Adrenal gland (tissue), 9 donors: ENCODE measurements at regions not wholly inside any gene's neighbourhood (a gene's known extent, or its start where the extent isn't known, plus 50 kb on each side); places are given as distances from the start of the nearest gene placed in this dataset.

Experiments used
- DNase-seq, 7 donors: peaks; one replicate each; pipeline ENCODE4 v3.0.0-alpha.2; 2019 to 2020
- H3K27ac ChIP-seq, 5 donors: fragments of 200-600 bp; sonication (generic) in 4 of 5; 1 replicate in 3 of 5; 2 replicates in 2 of 5; pipeline versions ENCODE4 v1.5.1 to v1.8.0; 2016 to 2020; ENCODE audit warnings: mild to moderate bottlenecking in 1 of 5
- H3K27me3 ChIP-seq: fragments of 200-600 bp; 2 replicates; pipeline ENCODE4 v1.8.0; 2021
- H3K36me3 ChIP-seq, 2 donors: fragments of 200-600 bp; replicated peaks in 1 of 2; 1 replicate in 1 of 2; 2 replicates in 1 of 2; pipeline versions ENCODE4 v1.5.1 to v1.8.0; 2018 to 2022
- H3K4me1 ChIP-seq, 2 donors: fragments of 200-600 bp; replicated peaks in 1 of 2; 1 replicate in 1 of 2; 2 replicates in 1 of 2; pipeline versions ENCODE4 v1.5.1 to v1.8.0; 2018 to 2021
- H3K4me3 ChIP-seq, 4 donors: fragments of 200-600 bp; sonication (generic) in 3 of 4; one replicate each; pipeline ENCODE4 v1.5.1; 2016 to 2018
- H3K9me3 ChIP-seq, 3 donors: fragments of 200-600 bp; sonication (generic) in 1 of 3; replicated peaks in 1 of 3; 1 replicate in 2 of 3; 2 replicates in 1 of 3; pipeline versions ENCODE4 v1.5.1 to v1.8.0; 2016 to 2021
- POLR2A ChIP-seq, 2 donors: fragments of 450-650 bp; IDR thresholded peaks; one replicate each; pipeline ENCODE4 v1.6.1; 2017; ENCODE audit warnings: antibody characterized with exemption in 2 of 2, mild to moderate bottlenecking in 2 of 2, moderate library complexity in 1 of 2
- WGBS, 4 donors: extraction: QIAGEN DNeasy Blood & Tissue Kit in 2 of 4; methylation state at CpG; one replicate each; pipeline versions ENCODE4 v1.1.5 to v1.1.7; 2013 to 2017; 5-methylcytosine and 5-hydroxymethylcytosine counted together
- intact Hi-C, 2 donors: fragments of 100-400 bp; cut with DNase I; formaldehyde crosslinking; loops; one replicate each; pipeline versions ENCODE4 v1.14.1 to v1.15.0; 2022 to 2023
- TF ChIP-seq, protein P1 (sequence below), 6 experiments: fragments of 450-650 bp in 4 of 6; fragments of 200-600 bp in 2 of 6; sonication (generic) in 1 of 6; IDR thresholded peaks; 1 replicate in 5 of 6; 2 replicates in 1 of 6; pipeline versions ENCODE4 v1.5.1 to v1.8.0; 2016 to 2021; ENCODE audit warnings: antibody characterized with exemption in 6 of 6, mild to moderate bottlenecking in 2 of 6, moderate library complexity in 1 of 6
- donor health status: healthy with polysubstance abuse.
- donor health status: Bipolar disorder and iron deficiency.
- donor health status: DM: yes; HTN: yes; CAD: no.
- donor health status: DM: no; HTN: no; CAD: no.
- donor health status: DM: no; HTN: no; CAD: no.

DNA sequence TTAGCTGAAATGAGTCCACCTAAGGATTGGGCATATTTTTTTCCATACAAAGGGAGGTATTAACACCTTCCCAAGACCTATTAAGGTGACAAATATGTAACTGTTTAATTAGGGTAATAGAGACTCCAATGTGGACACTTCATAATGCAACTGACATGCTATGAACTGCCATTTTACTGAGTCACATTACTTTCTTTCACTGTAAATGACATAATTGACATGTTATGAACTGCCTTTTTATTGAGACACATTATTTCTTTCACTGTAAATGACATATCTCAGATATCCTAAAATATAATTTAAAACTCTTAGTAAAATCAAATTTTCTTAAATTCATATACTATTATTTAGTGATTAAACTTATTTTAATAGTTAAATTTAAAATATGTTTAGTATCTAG is 528.8 kb upstream of the PCDH15 start:
- TF ChIP-seq, protein P1, sequence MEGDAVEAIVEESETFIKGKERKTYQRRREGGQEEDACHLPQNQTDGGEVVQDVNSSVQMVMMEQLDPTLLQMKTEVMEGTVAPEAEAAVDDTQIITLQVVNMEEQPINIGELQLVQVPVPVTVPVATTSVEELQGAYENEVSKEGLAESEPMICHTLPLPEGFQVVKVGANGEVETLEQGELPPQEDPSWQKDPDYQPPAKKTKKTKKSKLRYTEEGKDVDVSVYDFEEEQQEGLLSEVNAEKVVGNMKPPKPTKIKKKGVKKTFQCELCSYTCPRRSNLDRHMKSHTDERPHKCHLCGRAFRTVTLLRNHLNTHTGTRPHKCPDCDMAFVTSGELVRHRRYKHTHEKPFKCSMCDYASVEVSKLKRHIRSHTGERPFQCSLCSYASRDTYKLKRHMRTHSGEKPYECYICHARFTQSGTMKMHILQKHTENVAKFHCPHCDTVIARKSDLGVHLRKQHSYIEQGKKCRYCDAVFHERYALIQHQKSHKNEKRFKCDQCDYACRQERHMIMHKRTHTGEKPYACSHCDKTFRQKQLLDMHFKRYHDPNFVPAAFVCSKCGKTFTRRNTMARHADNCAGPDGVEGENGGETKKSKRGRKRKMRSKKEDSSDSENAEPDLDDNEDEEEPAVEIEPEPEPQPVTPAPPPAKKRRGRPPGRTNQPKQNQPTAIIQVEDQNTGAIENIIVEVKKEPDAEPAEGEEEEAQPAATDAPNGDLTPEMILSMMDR (IDR thresholded peaks at IDR 0.05), result no peak
- no peak for TF ChIP-seq POLR2A (IDR thresholded peaks at IDR 0.05)
- Histone ChIP-seq H3K4me3 (no peak overlapping the region), H3K9me3 (no peaks in the 10 kb centered on the region), H3K4me1 (peaks cover 5 to 12% of the 10 kb centered on the region in 2 donors), H3K27ac (no peak overlapping the region), H3K36me3 (no peaks in the 10 kb centered on the region), H3K27me3 (no peaks in the 10 kb centered on the region)
- intact Hi-C loops, result no loop called here
- no peak for DNase-seq

DNA sequence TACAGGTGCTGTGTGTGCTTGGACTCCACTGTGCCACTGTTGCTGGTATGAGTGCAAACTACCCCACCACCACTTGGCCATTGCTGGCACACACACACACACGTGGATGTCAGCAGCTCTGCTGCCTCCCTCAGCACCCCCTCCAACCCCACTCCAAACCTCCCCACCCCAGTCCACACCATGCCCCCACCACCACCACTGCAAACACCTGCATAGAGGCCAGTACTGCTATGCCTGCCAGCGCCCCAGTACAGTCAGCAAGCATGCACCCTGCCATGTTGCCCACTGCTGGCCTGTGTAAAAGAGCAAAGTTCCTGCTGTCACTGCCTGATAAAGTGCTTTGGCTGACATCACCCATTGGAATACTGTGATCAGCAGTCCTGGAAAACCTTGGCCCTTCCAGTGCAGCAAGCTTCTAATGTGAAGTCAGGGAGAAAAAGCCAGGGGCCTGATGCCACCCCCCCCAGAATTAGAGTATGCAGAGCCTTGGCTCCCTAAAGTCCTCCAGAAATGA is 519.2 kb upstream of the PCDH15 start:
- H3K27me3 ChIP-seq, result no peaks in the 10 kb centered on the region
- 86 to 100% (median 96%) methylated on average over 1 to 2 of the region's 2 CpGs for WGBS, 4 donors
- peaks cover 0 to 8% (median 0%) of the 10 kb centered on the region in 3 donors for H3K9me3 ChIP-seq
- intact Hi-C loops, result no loop called here
- H3K27ac ChIP-seq, result no peak overlapping the region
- no peaks in the 10 kb centered on the region for H3K36me3 ChIP-seq
- DNase-seq, result no peak
- no peak overlapping the region for H3K4me3 ChIP-seq
- TF ChIP-seq, protein P1 (IDR thresholded peaks at IDR 0.05), result no peak
- no peak for TF ChIP-seq POLR2A (IDR thresholded peaks at IDR 0.05)
- no peaks in the 10 kb centered on the region for H3K4me1 ChIP-seq

DNA sequence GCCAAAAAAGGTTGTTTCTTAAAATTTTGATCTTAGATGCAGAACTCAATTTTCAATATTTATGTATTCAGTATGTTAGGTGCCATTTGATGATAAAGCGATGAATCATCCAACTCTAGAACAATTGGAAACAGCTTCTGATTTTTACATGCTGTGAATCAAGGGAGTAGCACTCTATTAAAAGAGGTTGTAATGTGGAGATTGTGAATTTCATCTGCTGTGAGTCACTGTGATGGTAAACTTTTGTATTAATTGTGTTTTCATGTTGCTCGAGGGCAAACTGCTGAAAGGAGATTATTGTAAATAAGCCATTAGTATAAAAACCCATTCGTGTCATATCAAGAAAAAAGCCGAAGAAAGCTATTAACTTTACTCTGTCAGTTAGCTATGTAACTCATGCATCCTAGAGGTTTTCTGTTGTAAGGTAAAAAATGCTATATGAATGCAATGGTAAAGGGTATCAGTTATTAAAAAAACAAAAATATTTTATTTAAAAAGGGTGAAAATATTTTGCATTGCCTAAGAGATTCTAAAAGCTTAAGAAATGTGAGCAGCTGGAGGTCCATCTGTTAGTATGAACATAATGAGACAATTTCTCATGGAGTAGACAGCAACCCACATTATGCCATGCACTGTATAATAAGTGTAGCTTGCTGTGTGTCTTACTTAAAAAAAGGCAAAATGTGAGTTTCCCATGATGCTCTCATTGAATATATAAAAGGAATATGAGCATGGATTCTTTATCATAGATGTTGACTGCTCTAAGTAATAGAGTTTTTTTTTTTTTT is 511.0 kb upstream of the PCDH15 start:
- Histone ChIP-seq H3K27me3 (no peaks in the 10 kb centered on the region), H3K4me1 (peaks cover 0 to 12% of the 10 kb centered on the region in 2 donors), H3K9me3 (no peaks in the 10 kb centered on the region), H3K27ac (no peak overlapping the region), H3K4me3 (no peak overlapping the region), H3K36me3 (no peaks in the 10 kb centered on the region)
- no peak for DNase-seq
- 73 to 76% (median 74%) methylated on average over 4 of the region's 4 CpGs for WGBS, 4 donors
- intact Hi-C loops, result no loop called here
- TF ChIP-seq POLR2A (IDR thresholded peaks at IDR 0.05), result no peak

DNA sequence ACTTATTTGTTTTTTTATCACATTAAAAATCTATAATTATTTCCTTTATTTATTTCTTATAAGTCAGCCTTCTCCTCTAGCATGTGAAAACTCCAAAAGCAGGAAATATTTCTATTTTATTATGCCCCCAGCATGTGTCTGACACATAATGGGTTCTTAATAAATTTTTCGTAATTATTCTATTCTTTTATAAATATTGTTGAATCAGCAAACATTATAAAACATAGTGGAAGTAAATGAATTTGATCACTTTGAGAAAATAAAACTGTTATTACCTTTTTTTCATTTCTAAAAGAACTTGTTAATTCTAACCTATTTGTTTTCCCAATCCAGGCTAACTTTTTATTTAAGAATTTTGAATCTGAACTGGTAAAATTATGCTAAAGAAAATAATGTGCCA is 509.1 kb upstream of the PCDH15 start:
- Histone ChIP-seq H3K27me3 (no peaks in the 10 kb centered on the region), H3K4me1 (peaks cover 0 to 12% of the 10 kb centered on the region in 2 donors), H3K9me3 (no peaks in the 10 kb centered on the region), H3K4me3 (no peak overlapping the region), H3K27ac (no peak overlapping the region), H3K36me3 (no peaks in the 10 kb centered on the region)
- intact Hi-C loops, result no loop called here
- TF ChIP-seq, protein P1 (IDR thresholded peaks at IDR 0.05), result no peak
- no peak for TF ChIP-seq POLR2A (IDR thresholded peaks at IDR 0.05)
- 89 to 97% (median 93%) methylated on average over 1 of the region's 1 CpG for WGBS, 4 donors
- no peak for DNase-seq

DNA sequence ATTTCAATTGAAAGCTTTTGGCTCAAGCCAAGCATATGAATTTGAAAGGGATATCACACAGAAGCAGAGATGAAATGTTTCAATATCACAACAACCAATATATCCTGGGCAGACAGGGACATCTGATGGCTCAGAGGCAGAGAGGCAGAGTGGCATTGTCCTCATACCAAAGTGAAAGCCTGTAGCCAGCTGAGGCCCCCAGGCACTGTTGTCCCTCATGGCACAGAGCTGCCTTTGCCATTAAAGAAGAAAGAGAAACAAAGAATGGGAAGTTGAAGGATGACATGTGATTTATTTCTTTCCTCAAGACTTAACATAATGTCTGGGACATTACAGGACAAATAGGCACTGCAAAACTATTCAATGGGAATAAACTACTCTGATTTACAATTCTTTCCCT is 504.3 kb upstream of the PCDH15 start:
- no peak overlapping the region for H3K4me3 ChIP-seq
- no peak for TF ChIP-seq POLR2A (IDR thresholded peaks at IDR 0.05)
- TF ChIP-seq, protein P1 (IDR thresholded peaks at IDR 0.05), result no peak
- intact Hi-C loops, result no loop called here
- H3K9me3 ChIP-seq, result no peaks in the 10 kb centered on the region
- DNase-seq, result no peak
- no peak overlapping the region for H3K27ac ChIP-seq
- no peaks in the 10 kb centered on the region for H3K27me3 ChIP-seq
- peaks cover 0 to 12% of the 10 kb centered on the region in 2 donors for H3K4me1 ChIP-seq
- no peaks in the 10 kb centered on the region for H3K36me3 ChIP-seq
